ENCODE measurements at regions not wholly inside any gene's neighbourhood (a gene's known extent, or its start where the extent isn't known, plus 50 kb on each side); places are given as distances from the start of the nearest gene placed in this dataset.

DNA sequence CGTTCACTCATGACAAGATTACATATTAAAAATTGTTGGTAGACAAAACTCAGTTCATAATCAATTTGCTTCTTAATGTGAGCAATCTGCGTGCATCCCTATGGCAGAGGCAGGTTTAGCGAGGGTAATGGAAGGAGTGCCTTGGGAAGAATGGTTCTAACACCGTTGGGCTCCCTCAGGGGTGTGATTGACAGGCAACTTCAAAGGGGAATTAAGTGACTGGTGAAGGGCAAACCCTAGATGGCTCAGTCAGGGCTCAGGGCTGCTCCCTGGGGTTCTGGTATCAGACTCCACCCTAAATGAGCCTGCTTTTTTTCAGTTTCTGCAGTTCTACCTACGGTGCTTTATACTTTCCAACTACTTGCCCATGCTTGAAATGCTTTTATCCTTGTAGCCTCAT lies 419.5 kb upstream of the CELF4 start:
- Histone ChIP-seq H2BK12ac (ENCODE audit: low read depth, low read length) (no peak overlapping the region), H4K20me1 (replicated peaks in 1 of 2; ENCODE audit: control insufficient read depth in 1 of 2, insufficient read depth in 2 of 2, low read length in 2 of 2) (no peaks in the 10 kb centered on the region), H3K4me3 (ENCODE audit: extremely low read depth in 1 of 4, insufficient read depth in 2 of 4, low read depth in 3 of 4, low read length in 4 of 4) (no peak overlapping the region), H2BK20ac (ENCODE audit: low read length) (no peak overlapping the region), H4K91ac (replicated peaks; ENCODE audit: insufficient read length, low read length) (no peak overlapping the region), H3K4me2 (ENCODE audit: insufficient read depth in 1 of 2, low read depth in 2 of 2, low read length in 2 of 2) (no peak overlapping the region), H4K5ac (ENCODE audit: insufficient read length, low read depth, low read length) (no peak overlapping the region), H3K14ac (ENCODE audit: insufficient read length) (no peak overlapping the region), H3K36me3 (ENCODE audit: control insufficient read depth in 2 of 4, insufficient read depth in 4 of 4, low read length in 3 of 4) (no peaks in the 10 kb centered on the region), H2AFZ (ENCODE audit: low read length) (no peak overlapping the region), H2BK120ac (replicated peaks; ENCODE audit: low read depth, low read length) (no peak overlapping the region), H4K8ac (ENCODE audit: extremely low read depth, insufficient read depth, low read length) (no peak overlapping the region), H3K18ac (ENCODE audit: extremely low read depth, low read length) (no peak overlapping the region), H3K4ac (replicated peaks; ENCODE audit: insufficient read length, low read depth, low read length) (no peak overlapping the region), H3K4me1 (replicated peaks in 1 of 4; ENCODE audit: control insufficient read depth in 3 of 4, insufficient read depth in 4 of 4, low read length in 3 of 4) (peaks cover 0 to 2% (median 0%) of the 10 kb centered on the region in 4 experiments; a peak in 1 of 7 replicates), H3K9ac (replicated peaks in 1 of 4; ENCODE audit: extremely low read depth in 1 of 4, low read depth in 3 of 4, low read length in 3 of 4) (no peak overlapping the region), H3K27ac (ENCODE audit: low read depth, low read length) (no peak overlapping the region), H2BK15ac (ENCODE audit: low read length) (no peak overlapping the region), H3K9me3 (ENCODE audit: insufficient read depth in 2 of 2, low read depth in 1 of 2, low read length in 1 of 2) (no peaks in the 10 kb centered on the region), H3K79me2 (ENCODE audit: control insufficient read depth in 1 of 2, insufficient read depth in 2 of 2, low read length in 2 of 2) (no peaks in the 10 kb centered on the region), H2BK5ac (ENCODE audit: low read depth, low read length) (no peak overlapping the region), H2AK5ac (ENCODE audit: low read depth, low read length) (no peak overlapping the region), H3K23ac (ENCODE audit: insufficient read length) (no peak overlapping the region), H3K23me2 (ENCODE audit: low read depth, low read length) (no peaks in the 10 kb centered on the region), H3K56ac (replicated peaks; ENCODE audit: insufficient read length, low read depth, low read length) (no peak overlapping the region), H3K27me3 (replicated peaks in 1 of 4; ENCODE audit: control insufficient read depth in 3 of 4, extremely low read depth in 1 of 4, insufficient read depth in 3 of 4, low read length in 3 of 4) (no peaks in the 10 kb centered on the region), H3K79me1 (ENCODE audit: low read depth, low read length) (no peaks in the 10 kb centered on the region)
- POLR2A ChIA-PET (ENCODE audit: partially characterized antibody) = no interaction called here
- CTCF ChIA-PET (ENCODE audit: partially characterized antibody) = interaction anchor here (0.6 kb wide), 1 partner anchor 1022 kb away, joined by 4 read pairs; no protein-coding TSS in a partner anchor
- FAIRE-seq (peak; percentile 66), DNase-seq (ENCODE audit: low read depth in 1 of 2, low spot score in 2 of 2) (no peak)
- TF ChIP-seq NANOG (IDR thresholded peaks at IDR 0.05; ENCODE audit: insufficient read depth, low read depth, low read length, poor library complexity, severe bottlenecking) (peak; percentile 65), CEBPB (IDR thresholded peaks at IDR 0.05; ENCODE audit: low read depth, low read length) (no peak)
- 71% methylated on average over 5 of the region's 5 CpGs; no CpG with 5 or more reads in 1 of the 2 experiments for WGBS, 2 experiments (ENCODE audit: extremely low coverage in 1 of 2, insufficient coverage in 1 of 2, insufficient read length in 1 of 2, insufficient replicate concordance in 2 of 2, low coverage in 1 of 2, low lambda C conversion rate in 2 of 2, missing lambda C conversion rate in 1 of 2)

All from H1 (cell line).